ENCODE measurements at regions not wholly inside any gene's neighbourhood (a gene's known extent, or its start where the extent isn't known, plus 50 kb on each side); places are given as distances from the start of the nearest gene placed in this dataset.

- no peak for TF ChIP-seq CTCF (IDR thresholded peaks at IDR 0.05; ENCODE audit: extremely low read depth, missing control alignments)
- no peak for DNase-seq (ENCODE audit: low spot score)
Measured at GRCh38 chr2:150907466-150907865, 354.2 kb downstream of the RBM43 start.

DNA sequence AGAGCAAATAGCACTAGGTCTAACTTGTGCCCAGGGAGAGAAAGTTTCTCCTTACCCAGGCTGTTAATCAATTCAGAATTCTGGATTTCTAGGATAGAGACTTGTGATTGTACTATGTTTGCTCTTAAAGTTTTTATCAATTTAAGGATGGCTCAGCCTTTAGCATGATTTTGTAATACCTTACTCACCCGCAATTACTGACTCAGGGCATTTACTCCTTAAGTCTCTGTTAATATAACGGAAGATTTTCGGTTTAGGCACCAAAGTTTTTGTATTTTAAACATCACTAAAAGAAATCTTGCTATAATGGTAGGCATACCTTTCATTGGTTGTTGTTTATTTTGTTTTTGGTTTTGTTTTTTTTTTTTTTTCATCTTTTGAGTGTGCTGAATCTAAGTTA, 358.2 kb downstream of the RBM43 start:
- no peak for DNase-seq (ENCODE audit: low spot score)
- TF ChIP-seq CTCF (IDR thresholded peaks at IDR 0.05; ENCODE audit: extremely low read depth, missing control alignments) = no peak

DNA sequence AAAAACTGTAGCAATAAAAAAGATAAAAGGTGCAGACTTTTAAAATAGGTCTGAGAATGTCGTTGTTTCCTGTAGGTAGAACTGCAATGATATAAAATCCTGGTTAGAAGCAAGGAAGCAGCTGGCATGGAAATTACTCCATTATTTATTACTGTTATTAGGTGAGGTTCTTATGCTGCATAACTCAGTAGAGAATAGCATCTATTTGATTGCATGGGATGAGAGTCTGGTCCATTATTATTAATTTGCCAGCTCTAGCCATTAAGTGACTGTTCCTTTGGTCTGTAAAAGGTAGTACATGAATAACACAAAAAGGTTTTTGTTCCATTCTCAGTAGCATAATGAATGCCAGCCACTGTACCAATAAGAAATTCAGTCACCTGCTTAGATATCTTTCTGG, 358.6 kb downstream of the RBM43 start:
- no peak for TF ChIP-seq CTCF (IDR thresholded peaks at IDR 0.05; ENCODE audit: extremely low read depth, missing control alignments)
- DNase-seq (ENCODE audit: low spot score) = no peak

DNA sequence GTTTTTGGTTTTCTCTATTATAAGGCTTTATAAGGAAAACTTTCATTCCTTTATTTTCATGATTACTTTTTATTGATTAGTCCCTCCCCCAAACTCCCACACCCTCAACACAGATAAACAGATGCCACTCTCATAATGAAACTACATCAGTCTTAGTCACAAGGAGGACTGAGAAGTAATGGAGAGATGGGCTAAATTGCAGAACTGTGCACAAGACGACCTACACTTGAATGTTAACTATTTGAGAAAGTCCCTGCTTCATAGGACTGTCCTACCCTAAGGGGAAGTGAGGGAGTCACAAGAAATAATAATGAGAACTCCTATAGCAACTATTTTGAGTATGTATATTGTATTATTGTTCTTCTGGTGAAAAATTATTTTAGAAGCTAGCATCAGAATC, 360.8 kb downstream of the RBM43 start:
- DNase-seq (ENCODE audit: low spot score) = no peak
- TF ChIP-seq CTCF (IDR thresholded peaks at IDR 0.05; ENCODE audit: extremely low read depth, missing control alignments) = no peak

- no peak for TF ChIP-seq CTCF (IDR thresholded peaks at IDR 0.05; ENCODE audit: extremely low read depth, missing control alignments)
Measured at GRCh38 chr2:150895968-150896367, 365.7 kb downstream of the RBM43 start.

GRCh38 chr2:150889141-150889540, 372.5 kb downstream of the RBM43 start:
- no peak for TF ChIP-seq CTCF (IDR thresholded peaks at IDR 0.05; ENCODE audit: extremely low read depth, missing control alignments)
- no peak for DNase-seq (ENCODE audit: low spot score)

More at GRCh38 chr2:150895968-150896367, 365.7 kb downstream of the RBM43 start:
- DNase-seq (ENCODE audit: low spot score) = no peak

GRCh38 chr2:150888337-150888736, 373.3 kb downstream of the RBM43 start:
- DNase-seq (ENCODE audit: low spot score) = no peak
- TF ChIP-seq CTCF (IDR thresholded peaks at IDR 0.05; ENCODE audit: extremely low read depth, missing control alignments) = no peak
